ENCODE measurements at regions not wholly inside any gene's neighbourhood (a gene's known extent, or its start where the extent isn't known, plus 50 kb on each side); places are given as distances from the start of the nearest gene placed in this dataset.

GRCh38 chr12:98341732-98342131 lies 173.7 kb upstream of the TMPO start:
- no peak for TF ChIP-seq CTCF (IDR thresholded peaks at IDR 0.05)
- no peak for TF ChIP-seq EZH2 (IDR thresholded peaks at IDR 0.05; ENCODE audit: borderline replicate concordance, insufficient read depth, low read depth, low read length, poor library complexity, severe bottlenecking)
